CD8-positive, alpha-beta memory T cell (primary cell): ENCODE measurements at regions not wholly inside any gene's neighbourhood (a gene's known extent, or its start where the extent isn't known, plus 50 kb on each side); places are given as distances from the start of the nearest gene placed in this dataset.
A peak's percentile ranks its signal among the peaks of the same experiment; 100 is the strongest.

Source experiments
- CTCF ChIA-PET: fragments of 350-600 bp; sonication (Branson Sonifier 250); formaldehyde crosslinking; loops from one replicate; lab custom pipeline; 2021; ENCODE audit warnings: antibody characterized with exemption; lab: Charles Lee
- POLR2A ChIA-PET: fragments of 350-600 bp; sonication (Branson Sonifier 250); formaldehyde crosslinking; loops from one replicate; lab custom pipeline; 2021; ENCODE audit warnings: antibody characterized with exemption; lab: Charles Lee
- DNase-seq, 5 donors: peaks; one replicate each; pipeline versions ENCODE4 v3.0.0 to v3.0.0-alpha.2; 2020 to 2022; ENCODE audit warnings: mixed read lengths in 1 of 5
- H3K27ac ChIP-seq: one replicate; pipeline ENCODE4 v1.7.0; 2013; ENCODE audit warnings: low read depth, mild to moderate bottlenecking, low read length, moderate library complexity
- H3K27me3 ChIP-seq: 2 replicates; pipeline ENCODE4 v1.7.0; 2013; ENCODE audit warnings: low read length, mild to moderate bottlenecking; ENCODE audit not compliant: insufficient read depth, poor library complexity, severe bottlenecking
- H3K36me3 ChIP-seq: 2 replicates; pipeline ENCODE4 v1.7.0; 2013; ENCODE audit warnings: mild to moderate bottlenecking, low read length, moderate library complexity; ENCODE audit not compliant: insufficient read depth
- H3K4me1 ChIP-seq: 2 replicates; pipeline ENCODE4 v1.7.0; 2013; ENCODE audit warnings: mild to moderate bottlenecking, low read length, moderate library complexity; ENCODE audit not compliant: insufficient read depth
- H3K4me3 ChIP-seq: 2 replicates; pipeline ENCODE4 v1.7.0; 2013; ENCODE audit warnings: mild to moderate bottlenecking, low read length
- H3K9me3 ChIP-seq: 2 replicates; pipeline ENCODE4 v1.7.0; 2013; ENCODE audit warnings: mild to moderate bottlenecking, low read length
- H3K27ac Mint-ChIP-seq, 8 donors: one replicate each; pipeline ENCODE4 v1.8.0; 2020 to 2021; ENCODE audit warnings: mixed read lengths in 8 of 8, mild to moderate bottlenecking in 6 of 8, inconsistent platforms in 3 of 8, moderate library complexity in 3 of 8
- H3K27me3 Mint-ChIP-seq, 2 donors: one replicate each; pipeline ENCODE4 v1.8.0; 2020 to 2021; ENCODE audit warnings: mixed read lengths in 2 of 2, mild to moderate bottlenecking in 1 of 2, moderate library complexity in 1 of 2
- H3K36me3 Mint-ChIP-seq, 3 donors: one replicate each; pipeline ENCODE4 v1.8.0; 2020 to 2021; ENCODE audit warnings: mixed read lengths in 3 of 3, inconsistent platforms in 1 of 3, mild to moderate bottlenecking in 1 of 3
- H3K4me1 Mint-ChIP-seq, 3 donors: one replicate each; pipeline ENCODE4 v1.8.0; 2020 to 2021; ENCODE audit warnings: mixed read lengths in 3 of 3, inconsistent platforms in 1 of 3, mild to moderate bottlenecking in 1 of 3
- H3K4me3 Mint-ChIP-seq, 7 donors: one replicate each; pipeline ENCODE4 v1.8.0; 2020 to 2021; ENCODE audit warnings: mixed read lengths in 7 of 7, mild to moderate bottlenecking in 6 of 7, moderate library complexity in 4 of 7, inconsistent platforms in 2 of 7
- H3K9me3 Mint-ChIP-seq, 5 donors: one replicate each; pipeline ENCODE4 v1.8.0; 2020 to 2022; ENCODE audit warnings: mixed read lengths in 5 of 5, mild to moderate bottlenecking in 3 of 5, moderate library complexity in 2 of 5, inconsistent platforms in 1 of 5

- Mint-ChIP-seq H3K4me1 (no peaks in the 10 kb centered on the region), H3K36me3 (no peaks in the 10 kb centered on the region), H3K4me3 (no peak overlapping the region), H3K27me3 (peaks cover 2 to 20% of the 10 kb centered on the region in 2 donors), H3K9me3 (peaks cover 0 to 3% (median 0%) of the 10 kb centered on the region in 5 donors), H3K27ac (no peak overlapping the region)
- POLR2A ChIA-PET = no interaction called here
- CTCF ChIA-PET = no interaction called here
- no peaks in the 10 kb centered on the region for H3K4me1 ChIP-seq
- no peaks in the 10 kb centered on the region for H3K36me3 ChIP-seq
- no peak for DNase-seq
- H3K4me3 ChIP-seq = no peak overlapping the region
- H3K27me3 ChIP-seq = no peaks in the 10 kb centered on the region
- H3K27ac ChIP-seq = no peak overlapping the region
- no peaks in the 10 kb centered on the region for H3K9me3 ChIP-seq
Observed at GRCh38 chr1:29728703-29729102, 492.4 kb downstream of the PTPRU start.

DNA sequence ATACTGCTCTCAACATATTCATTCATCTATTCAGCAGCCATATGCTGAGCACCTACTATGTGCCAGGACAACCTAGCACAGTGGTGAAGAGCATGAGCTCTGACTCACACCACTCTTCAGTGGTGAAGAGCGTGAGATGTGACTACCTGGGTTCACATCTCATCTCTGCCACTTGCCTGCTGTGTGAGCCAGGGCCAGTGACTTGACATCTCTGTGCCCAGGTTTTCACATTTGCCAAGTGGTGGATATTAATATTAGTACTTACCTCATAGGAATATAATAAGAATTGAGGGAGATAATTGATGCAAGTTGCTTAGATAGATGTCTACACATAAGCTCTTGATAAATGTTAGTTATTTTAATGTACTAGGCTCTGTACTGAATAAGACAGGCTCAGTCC lies 488.9 kb downstream of the PTPRU start:
- no peaks in the 10 kb centered on the region for H3K4me1 Mint-ChIP-seq
- H3K4me3 Mint-ChIP-seq = no peak overlapping the region
- H3K4me3 ChIP-seq = no peak overlapping the region
- no peak overlapping the region for H3K27ac Mint-ChIP-seq
- no peak for DNase-seq
- peaks cover 0 to 17% (median 4%) of the 10 kb centered on the region in 5 donors for H3K9me3 Mint-ChIP-seq
- H3K36me3 Mint-ChIP-seq = peaks cover 0 to 5% (median 0%) of the 10 kb centered on the region in 3 donors
- H3K4me1 ChIP-seq = no peaks in the 10 kb centered on the region
- no peaks in the 10 kb centered on the region for H3K9me3 ChIP-seq
- ChIA-PET CTCF (no interaction called here), POLR2A (no interaction called here)
- H3K27ac ChIP-seq = no peak overlapping the region
- peaks cover 12 to 17% of the 10 kb centered on the region in 2 donors for H3K27me3 Mint-ChIP-seq
- H3K36me3 ChIP-seq = no peaks in the 10 kb centered on the region
- H3K27me3 ChIP-seq = no peaks in the 10 kb centered on the region

- peaks cover 0 to 6% (median 0%) of the 10 kb centered on the region in 3 donors for H3K36me3 Mint-ChIP-seq
- no peak overlapping the region for H3K4me3 ChIP-seq
- H3K36me3 ChIP-seq = no peaks in the 10 kb centered on the region
- DNase-seq = no peak
- no peaks in the 10 kb centered on the region for H3K27me3 ChIP-seq
- H3K27ac ChIP-seq = no peak overlapping the region
- H3K4me3 Mint-ChIP-seq = no peak overlapping the region
- H3K9me3 ChIP-seq = no peaks in the 10 kb centered on the region
- no peaks in the 10 kb centered on the region for H3K4me1 Mint-ChIP-seq
- H3K4me1 ChIP-seq = no peaks in the 10 kb centered on the region
- ChIA-PET POLR2A (no interaction called here), CTCF (no interaction called here)
- peaks cover 4 to 28% (median 10%) of the 10 kb centered on the region in 5 donors for H3K9me3 Mint-ChIP-seq
- no peak overlapping the region for H3K27ac Mint-ChIP-seq
- H3K27me3 Mint-ChIP-seq = peaks cover 17 to 32% of the 10 kb centered on the region in 2 donors
Observed at GRCh38 chr1:29722598-29722997, 486.3 kb downstream of the PTPRU start.

- H3K4me1 Mint-ChIP-seq = no peaks in the 10 kb centered on the region
- Histone ChIP-seq H3K9me3 (no peaks in the 10 kb centered on the region), H3K27me3 (no peaks in the 10 kb centered on the region), H3K4me1 (no peaks in the 10 kb centered on the region), H3K4me3 (no peak overlapping the region), H3K36me3 (no peaks in the 10 kb centered on the region), H3K27ac (no peak overlapping the region)
- POLR2A ChIA-PET = no interaction called here
- no peak for DNase-seq
- CTCF ChIA-PET = no interaction called here
- no peak overlapping the region for H3K4me3 Mint-ChIP-seq
- H3K9me3 Mint-ChIP-seq = peaks cover 12 to 28% (median 17%) of the 10 kb centered on the region in 5 donors
- peaks cover 24 to 33% of the 10 kb centered on the region in 2 donors for H3K27me3 Mint-ChIP-seq
- peak overlapping the region in 1 of 8 donors; percentile 43 for H3K27ac Mint-ChIP-seq
- H3K36me3 Mint-ChIP-seq = peaks cover 0 to 6% (median 0%) of the 10 kb centered on the region in 3 donors
Observed at GRCh38 chr1:29719253-29719652, 482.9 kb downstream of the PTPRU start.

GRCh38 chr1:29718791-29719190 lies 482.5 kb downstream of the PTPRU start:
- no peak overlapping the region for H3K27ac ChIP-seq
- no peak overlapping the region for H3K4me3 ChIP-seq
- H3K4me1 Mint-ChIP-seq = no peaks in the 10 kb centered on the region
- no peaks in the 10 kb centered on the region for H3K9me3 ChIP-seq
- no peaks in the 10 kb centered on the region for H3K27me3 ChIP-seq
- peaks cover 11 to 27% (median 17%) of the 10 kb centered on the region in 5 donors for H3K9me3 Mint-ChIP-seq
- POLR2A ChIA-PET = no interaction called here
- peaks cover 0 to 6% (median 0%) of the 10 kb centered on the region in 3 donors for H3K36me3 Mint-ChIP-seq
- H3K27me3 Mint-ChIP-seq = peaks cover 24 to 36% of the 10 kb centered on the region in 2 donors
- no peaks in the 10 kb centered on the region for H3K36me3 ChIP-seq
- H3K4me3 Mint-ChIP-seq = no peak overlapping the region
- DNase-seq = no peak
- no peaks in the 10 kb centered on the region for H3K4me1 ChIP-seq
- H3K27ac Mint-ChIP-seq = no peak overlapping the region
- CTCF ChIA-PET = no interaction called here

DNA sequence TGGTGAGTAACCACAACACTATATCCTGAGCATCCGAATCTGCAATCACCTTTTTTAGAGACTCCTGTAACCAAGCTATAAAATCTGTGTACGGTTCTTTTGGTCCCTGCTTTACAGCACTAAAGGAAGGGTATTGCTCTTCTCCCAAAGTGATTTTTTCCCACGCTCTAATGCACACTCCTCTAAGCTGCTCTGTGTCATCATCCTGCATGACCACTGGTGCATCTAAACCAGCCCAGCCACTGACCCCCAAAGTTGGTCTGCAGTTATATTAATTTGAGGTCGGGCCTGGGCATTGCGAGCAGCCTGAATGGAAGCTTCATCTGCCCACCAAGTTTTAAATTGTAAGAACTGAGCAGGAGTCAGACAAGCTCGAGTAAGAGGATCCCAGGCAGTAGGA lies 480.0 kb downstream of the PTPRU start:
- H3K4me3 Mint-ChIP-seq = no peak overlapping the region
- POLR2A ChIA-PET = no interaction called here
- no peak overlapping the region for H3K27ac ChIP-seq
- peaks cover 0 to 6% (median 0%) of the 10 kb centered on the region in 3 donors for H3K36me3 Mint-ChIP-seq
- H3K27me3 Mint-ChIP-seq = peaks cover 24 to 46% of the 10 kb centered on the region in 2 donors
- CTCF ChIA-PET = no interaction called here
- H3K4me1 Mint-ChIP-seq = no peaks in the 10 kb centered on the region
- DNase-seq = no peak
- no peak overlapping the region for H3K4me3 ChIP-seq
- peaks cover 9 to 22% (median 14%) of the 10 kb centered on the region in 5 donors for H3K9me3 Mint-ChIP-seq
- no peak overlapping the region for H3K27ac Mint-ChIP-seq
- H3K36me3 ChIP-seq = no peaks in the 10 kb centered on the region
- H3K4me1 ChIP-seq = no peaks in the 10 kb centered on the region
- no peaks in the 10 kb centered on the region for H3K9me3 ChIP-seq
- H3K27me3 ChIP-seq = peaks cover 3% of the 10 kb centered on the region

DNA sequence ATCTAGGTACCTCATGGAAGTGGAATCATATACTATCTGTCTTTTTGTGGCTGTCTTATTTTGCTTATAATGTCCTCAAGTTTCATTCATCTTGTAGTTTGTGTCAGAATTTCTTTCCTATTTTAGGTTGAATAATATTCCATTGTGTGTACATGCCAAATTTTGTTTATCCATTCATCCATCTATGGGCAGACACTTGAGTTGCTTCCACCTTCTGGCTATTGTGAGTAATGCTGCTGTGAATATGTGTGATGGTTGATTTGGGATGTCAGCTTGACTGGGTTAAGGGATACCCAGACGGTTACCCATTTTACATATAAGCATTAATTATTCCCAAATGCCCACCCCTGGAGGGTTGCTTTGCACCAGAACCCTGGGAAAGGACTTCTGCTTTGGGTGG lies 477.5 kb downstream of the PTPRU start:
- ChIA-PET CTCF (no interaction called here), POLR2A (no interaction called here)
- Mint-ChIP-seq H3K27me3 (peaks cover 17 to 34% of the 10 kb centered on the region in 2 donors), H3K27ac (no peak overlapping the region), H3K36me3 (no peaks in the 10 kb centered on the region), H3K4me1 (no peaks in the 10 kb centered on the region), H3K4me3 (no peak overlapping the region), H3K9me3 (peaks cover 0 to 12% (median 9%) of the 10 kb centered on the region in 5 donors)
- Histone ChIP-seq H3K4me3 (no peak overlapping the region), H3K36me3 (no peaks in the 10 kb centered on the region), H3K9me3 (no peaks in the 10 kb centered on the region), H3K27ac (no peak overlapping the region), H3K27me3 (peaks cover 3% of the 10 kb centered on the region), H3K4me1 (no peaks in the 10 kb centered on the region)
- DNase-seq = no peak

DNA sequence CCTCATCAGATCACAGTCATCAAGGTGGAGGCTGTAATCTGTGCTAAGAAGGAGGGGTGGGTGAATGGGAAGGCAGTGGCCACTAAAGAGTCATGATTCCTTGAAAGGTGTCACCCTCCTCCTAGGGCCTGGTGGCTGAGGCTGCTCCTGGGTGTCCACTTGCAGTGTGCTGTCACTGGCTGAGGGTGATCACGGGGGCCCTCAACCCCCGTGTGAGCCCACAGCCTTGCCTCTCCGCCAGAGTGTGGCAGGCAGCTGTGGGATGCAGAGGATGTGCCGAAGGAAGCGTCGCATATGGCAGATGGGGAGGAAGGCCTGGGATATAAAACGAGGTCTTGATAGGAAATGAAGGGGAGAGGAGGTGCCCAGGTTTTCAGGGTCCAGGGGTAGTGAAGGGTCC lies 476.5 kb downstream of the PTPRU start:
- Mint-ChIP-seq H3K27ac (no peak overlapping the region), H3K27me3 (peaks cover 18 to 33% of the 10 kb centered on the region in 2 donors), H3K36me3 (no peaks in the 10 kb centered on the region), H3K4me3 (no peak overlapping the region), H3K9me3 (peaks cover 0 to 10% (median 4%) of the 10 kb centered on the region in 5 donors), H3K4me1 (no peaks in the 10 kb centered on the region)
- H3K27me3 ChIP-seq = peaks cover 3% of the 10 kb centered on the region
- no peak overlapping the region for H3K4me3 ChIP-seq
- ChIA-PET POLR2A (no interaction called here), CTCF (no interaction called here)
- no peak for DNase-seq
- no peaks in the 10 kb centered on the region for H3K9me3 ChIP-seq
- no peaks in the 10 kb centered on the region for H3K4me1 ChIP-seq
- H3K36me3 ChIP-seq = no peaks in the 10 kb centered on the region
- H3K27ac ChIP-seq = no peak overlapping the region
